ENCODE measurements at regions not wholly inside any gene's neighbourhood (a gene's known extent, or its start where the extent isn't known, plus 50 kb on each side); places are given as distances from the start of the nearest gene placed in this dataset.

DNA sequence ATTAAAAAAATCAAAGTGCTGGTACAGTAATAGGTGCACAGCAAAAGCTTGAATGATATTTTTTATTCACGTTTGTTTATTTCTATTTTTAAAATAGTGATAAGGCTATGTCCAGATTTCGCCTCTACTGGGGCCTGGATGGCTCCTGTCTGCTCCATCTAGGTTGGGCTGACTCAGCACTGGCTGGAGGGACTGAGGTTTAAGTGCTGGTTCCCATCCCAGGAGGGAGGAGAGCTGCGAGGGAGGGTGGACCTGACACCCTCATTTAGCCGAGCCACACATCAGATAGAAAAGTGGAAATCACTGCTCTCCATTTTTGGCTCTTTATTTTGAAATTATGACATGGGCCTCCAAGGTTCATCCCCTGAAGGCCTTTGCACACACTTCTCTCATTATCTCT is 95.4 kb upstream of the AGBL1 start:
- no peak for FAIRE-seq

- no peak for FAIRE-seq
Observed at GRCh38 chr15:85986116-85986515, 93.6 kb upstream of the AGBL1 start.

DNA sequence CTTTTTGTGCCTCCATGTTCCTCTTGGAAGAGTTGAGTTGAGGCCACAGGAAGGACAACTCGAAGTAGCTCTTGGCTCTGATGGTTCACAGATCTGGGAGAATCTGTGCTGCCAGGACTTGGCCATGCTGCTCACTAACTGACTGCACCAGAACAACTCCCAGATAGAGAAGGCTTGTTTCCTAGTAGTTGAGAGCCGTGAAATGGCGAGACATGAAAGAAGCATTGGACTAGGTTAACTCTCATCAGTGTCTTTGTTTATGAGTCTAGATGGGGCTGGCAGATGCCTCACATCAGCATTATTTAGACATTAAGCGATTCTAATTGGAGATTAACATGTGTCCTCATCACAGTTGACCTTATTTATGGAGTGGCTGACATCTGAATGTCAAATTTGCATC is 92.9 kb upstream of the AGBL1 start:
- no peak for FAIRE-seq

DNA sequence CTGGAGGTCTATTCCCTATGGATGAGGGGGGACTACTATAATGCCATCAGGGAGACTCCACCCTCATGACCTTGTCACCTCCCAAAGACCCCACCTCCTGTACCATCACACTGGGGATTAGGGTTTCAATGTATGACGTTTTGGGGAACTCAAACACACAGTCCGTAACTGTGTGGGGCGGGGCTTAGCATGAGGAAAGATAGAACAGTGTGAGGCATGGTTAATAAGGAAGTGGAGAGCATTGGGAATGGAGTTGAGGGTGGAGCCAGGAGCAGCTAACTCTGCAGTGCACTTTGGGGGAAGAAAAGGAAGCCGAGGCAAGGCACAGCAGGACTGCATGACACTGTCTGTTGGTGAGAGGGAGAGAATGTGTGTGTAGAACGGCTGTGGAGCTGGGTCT is 90.9 kb upstream of the AGBL1 start:
- FAIRE-seq = no peak

- FAIRE-seq = no peak
Observed at GRCh38 chr15:85992224-85992623, 87.4 kb upstream of the AGBL1 start.

DNA sequence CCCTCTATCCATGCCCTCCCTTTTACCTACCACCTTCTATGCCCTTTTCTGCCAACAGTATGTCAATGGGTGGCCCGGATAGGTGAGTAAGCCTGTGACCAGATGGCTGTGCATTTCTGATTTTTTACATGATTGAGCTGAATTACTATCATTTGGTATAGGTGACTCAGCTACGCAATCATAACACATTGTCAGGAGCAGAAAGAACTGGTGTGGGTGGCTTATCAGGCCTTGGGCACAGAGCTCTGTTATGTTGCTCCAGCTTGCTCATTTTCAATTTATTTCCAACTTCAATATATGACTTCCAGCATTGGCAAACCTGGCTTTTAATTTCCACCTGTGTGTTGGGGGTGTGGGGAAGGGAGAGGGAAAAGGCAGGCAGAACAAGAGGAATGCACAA is 86.6 kb upstream of the AGBL1 start:
- FAIRE-seq = no peak

DNA sequence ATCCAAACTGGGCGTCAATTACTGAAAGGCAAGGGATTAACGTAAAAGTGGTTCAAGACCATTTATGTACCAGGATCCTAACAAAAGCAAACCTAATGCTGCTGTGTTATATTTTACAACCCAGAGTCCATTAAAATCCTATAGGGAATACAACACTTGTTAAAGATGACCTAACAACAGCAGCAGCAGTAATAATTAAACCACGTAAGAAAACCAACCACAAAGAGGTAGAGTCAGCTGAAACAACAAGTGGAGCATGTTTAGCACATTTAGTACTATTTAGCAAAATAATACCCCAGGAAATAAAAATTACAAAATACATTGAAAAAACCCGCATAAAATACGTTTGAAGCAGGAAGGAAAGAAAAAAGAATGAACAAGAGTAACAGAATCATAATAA is 82.1 kb upstream of the AGBL1 start:
- FAIRE-seq = no peak

GRCh38 chr15:85999658-86000057 is 80.0 kb upstream of the AGBL1 start:
- no peak for FAIRE-seq

- no peak for FAIRE-seq
Observed at GRCh38 chr15:86001200-86001599, 78.5 kb upstream of the AGBL1 start.

DNA sequence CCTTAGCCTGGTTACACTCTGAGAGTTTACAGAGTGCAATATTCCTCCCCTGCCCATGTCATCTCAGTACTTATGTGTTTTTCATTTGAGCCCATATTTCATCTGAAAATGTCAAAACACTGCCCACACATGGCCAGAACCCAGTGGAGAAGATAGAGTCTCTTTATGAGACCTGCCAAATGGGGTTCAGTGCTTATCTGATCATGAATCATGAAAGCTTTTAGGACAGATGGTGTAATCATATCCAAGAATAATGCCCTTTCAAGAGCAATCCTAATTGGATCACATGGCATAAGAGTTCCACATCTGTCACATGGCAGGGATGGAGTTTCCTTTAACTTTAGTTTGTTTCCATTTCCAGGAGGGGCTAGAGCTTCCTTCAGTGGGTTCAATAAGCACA is 77.2 kb upstream of the AGBL1 start:
- FAIRE-seq = no peak

- FAIRE-seq = no peak
Observed at GRCh38 chr15:86004061-86004460, 75.6 kb upstream of the AGBL1 start.

- FAIRE-seq = no peak
Observed at GRCh38 chr15:86006546-86006945, 73.1 kb upstream of the AGBL1 start.

GRCh38 chr15:86009727-86010126 is 69.9 kb upstream of the AGBL1 start:
- FAIRE-seq = no peak

DNA sequence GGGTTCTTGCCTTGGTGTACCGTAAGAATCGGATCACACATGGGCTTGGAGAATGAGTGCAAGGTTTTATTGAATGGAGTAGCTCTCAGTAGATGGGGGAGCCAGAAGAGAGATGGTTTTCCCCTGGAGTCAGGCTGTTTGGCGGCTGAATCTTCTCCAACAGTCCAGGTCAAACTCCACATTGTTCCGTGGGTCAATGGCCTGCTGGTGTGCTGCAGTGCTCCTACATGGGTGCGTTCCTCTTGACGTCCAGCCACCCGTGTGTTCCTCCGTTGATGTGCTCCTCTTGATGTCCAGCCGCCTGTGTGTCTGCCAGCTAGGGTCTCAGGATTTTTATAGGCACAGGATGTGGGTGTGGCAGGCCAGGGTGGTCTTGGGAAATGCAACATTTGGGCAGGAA is 69.3 kb upstream of the AGBL1 start:
- FAIRE-seq = no peak

DNA sequence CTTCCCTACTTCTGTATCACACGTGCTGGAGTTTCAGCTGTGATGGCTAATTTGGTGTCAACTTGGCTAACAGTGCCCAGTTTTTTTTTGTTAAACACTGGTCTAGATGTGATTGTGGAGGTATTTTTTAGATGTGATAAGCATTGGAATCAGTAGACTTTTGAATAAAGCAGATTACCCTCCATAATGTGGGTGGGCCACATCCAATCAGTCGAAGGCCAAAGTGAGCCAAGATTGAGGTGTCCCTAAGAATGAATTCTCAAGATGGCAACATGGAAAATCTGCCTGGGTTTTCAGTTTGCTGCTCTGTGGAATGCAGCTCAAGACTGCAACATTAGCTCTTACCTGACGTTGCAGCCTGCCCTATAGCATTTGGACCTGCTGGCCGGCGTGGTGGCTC is 68.8 kb upstream of the AGBL1 start:
- no peak for FAIRE-seq

DNA sequence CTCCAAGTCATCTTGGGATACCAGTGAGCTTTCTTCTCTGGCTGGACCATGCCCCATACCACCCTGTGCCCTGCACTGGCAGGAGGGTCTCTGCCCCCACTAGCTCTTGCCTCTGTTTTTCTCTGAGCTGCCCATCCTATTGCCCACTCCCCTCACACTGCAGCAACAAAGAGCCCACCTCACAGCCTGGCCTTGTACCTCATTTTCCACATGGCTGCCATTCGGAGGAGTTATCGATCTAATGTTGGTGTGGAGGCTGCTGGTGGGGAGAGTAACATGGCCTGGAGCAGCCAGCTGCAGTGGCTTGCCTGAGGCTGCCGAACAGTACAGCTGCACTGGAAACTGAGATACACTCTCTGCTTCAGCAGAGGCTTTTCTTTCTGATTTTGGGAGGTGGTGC is 65.7 kb upstream of the AGBL1 start:
- no peak for FAIRE-seq

- no peak for FAIRE-seq
Observed at GRCh38 chr15:86016750-86017149, 62.9 kb upstream of the AGBL1 start.

DNA sequence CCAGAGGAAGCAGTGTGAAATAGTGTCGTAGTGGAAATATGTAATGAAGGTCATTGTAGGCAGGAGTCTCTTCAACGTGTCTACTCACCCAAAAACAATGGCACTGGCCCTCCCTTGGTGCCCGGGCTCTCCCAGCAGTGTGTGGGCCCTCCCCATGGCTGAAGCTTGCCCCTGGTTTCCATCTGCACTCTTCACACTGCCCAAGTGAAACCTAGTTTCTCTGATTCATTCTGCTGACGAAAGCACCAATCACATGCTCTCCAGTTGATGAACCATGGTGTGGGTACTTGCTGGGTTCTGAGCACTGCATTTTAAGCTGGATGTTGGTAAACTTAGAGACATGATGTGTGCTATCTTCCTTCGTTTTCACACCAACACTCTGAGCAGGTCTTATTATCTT is 61.0 kb upstream of the AGBL1 start:
- no peak for FAIRE-seq

DNA sequence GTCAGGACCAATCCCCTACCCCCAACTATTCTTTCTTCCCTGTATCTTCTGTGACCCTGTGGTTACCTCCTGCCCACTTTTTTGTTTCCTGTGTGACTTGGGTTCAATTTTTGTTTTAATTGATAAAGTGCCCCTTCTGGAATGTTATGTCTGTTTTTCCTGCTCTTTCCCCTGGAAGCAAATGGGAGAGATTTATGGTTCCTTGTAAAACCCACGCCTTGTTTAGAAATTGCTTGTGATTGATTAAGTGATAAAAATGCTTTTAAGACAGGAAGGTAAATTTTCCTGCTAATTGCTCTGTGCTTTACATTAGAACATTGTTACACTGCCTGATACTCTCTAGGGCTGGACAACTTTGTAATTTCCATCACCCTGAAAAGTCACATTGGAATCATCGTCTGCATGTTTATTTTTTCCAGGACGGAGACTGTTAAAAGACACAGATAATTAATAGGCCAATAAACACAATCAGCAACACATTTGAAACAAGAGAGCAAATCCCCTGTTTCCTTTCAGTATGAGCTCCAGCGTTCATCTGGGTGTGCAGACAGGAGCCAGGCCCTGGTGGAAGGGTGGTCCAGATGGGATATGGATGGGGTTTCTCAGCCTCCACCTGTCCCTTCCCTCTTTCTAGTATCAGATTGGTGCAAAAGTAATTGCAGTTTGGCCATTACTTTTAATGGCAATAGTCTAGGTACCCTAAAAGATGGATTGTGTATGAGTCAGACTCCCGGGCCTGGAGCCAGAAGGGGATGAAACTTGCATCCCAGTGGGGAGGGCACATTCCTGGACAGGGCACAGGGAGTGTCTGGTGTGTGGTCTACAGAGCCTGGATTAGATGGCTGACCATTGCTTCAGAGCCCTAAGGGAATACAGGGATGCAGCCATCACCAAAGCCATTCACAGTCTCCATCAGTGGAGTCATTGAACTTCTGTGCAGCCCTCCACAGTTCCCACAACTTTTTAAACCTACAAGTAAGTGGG is 58.1 kb upstream of the AGBL1 start:
- FAIRE-seq = no peak

GRCh38 chr15:86028961-86029360 is 50.7 kb upstream of the AGBL1 start:
- FAIRE-seq = no peak
